NT2/D1 (cell line): ENCODE measurements at regions not wholly inside any gene's neighbourhood (a gene's known extent, or its start where the extent isn't known, plus 50 kb on each side); places are given as distances from the start of the nearest gene placed in this dataset.

Experiments
- SUZ12 ChIP-seq: IDR thresholded peaks from 2 replicates; pipeline ENCODE4 v1.6.1; 2011; ENCODE audit not compliant: insufficient read length, insufficient read depth; ENCODE audit errors: extremely low read depth
- YY1 ChIP-seq: IDR thresholded peaks from 2 replicates; pipeline ENCODE4 v1.6.1; 2011; ENCODE audit not compliant: insufficient read length, insufficient read depth
- ZNF274 ChIP-seq: IDR thresholded peaks from 2 replicates; pipeline ENCODE4 v1.6.1; 2011; ENCODE audit warnings: mild to moderate bottlenecking, low read depth, low read length

DNA sequence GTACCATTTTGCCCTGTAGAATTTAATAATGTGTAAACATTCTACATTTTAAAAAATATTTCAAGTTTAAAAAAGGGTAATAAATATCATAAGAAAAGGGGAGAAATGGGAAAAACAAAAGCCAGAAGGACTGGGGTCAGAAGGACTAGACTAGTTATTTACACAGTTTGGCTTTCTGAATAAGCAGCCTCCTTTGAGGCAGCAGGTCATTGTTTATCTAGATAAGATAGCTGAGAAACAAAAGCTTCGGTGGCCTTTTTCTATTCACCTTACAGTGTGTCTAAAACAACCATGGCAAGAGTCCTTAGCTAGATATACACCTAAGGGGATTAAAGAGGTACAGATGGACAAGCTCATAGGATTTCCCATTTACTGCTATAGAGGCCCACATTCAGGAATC is 396.5 kb upstream of the PMFBP1 start:
- TF ChIP-seq YY1 (no peak), ZNF274 (no peak), SUZ12 (no peak)
